ENCODE measurements at regions not wholly inside any gene's neighbourhood (a gene's known extent, or its start where the extent isn't known, plus 50 kb on each side); places are given as distances from the start of the nearest gene placed in this dataset.

GRCh38 chr6:27052731-27053082, 194.8 kb upstream of the PRSS16 start (continued):
- TF ChIP-seq, protein P1, sequence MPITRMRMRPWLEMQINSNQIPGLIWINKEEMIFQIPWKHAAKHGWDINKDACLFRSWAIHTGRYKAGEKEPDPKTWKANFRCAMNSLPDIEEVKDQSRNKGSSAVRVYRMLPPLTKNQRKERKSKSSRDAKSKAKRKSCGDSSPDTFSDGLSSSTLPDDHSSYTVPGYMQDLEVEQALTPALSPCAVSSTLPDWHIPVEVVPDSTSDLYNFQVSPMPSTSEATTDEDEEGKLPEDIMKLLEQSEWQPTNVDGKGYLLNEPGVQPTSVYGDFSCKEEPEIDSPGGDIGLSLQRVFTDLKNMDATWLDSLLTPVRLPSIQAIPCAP (CRISPR knock-in tag; IDR thresholded peaks at IDR 0.05): no peak
- TF ChIP-seq, protein P2, sequence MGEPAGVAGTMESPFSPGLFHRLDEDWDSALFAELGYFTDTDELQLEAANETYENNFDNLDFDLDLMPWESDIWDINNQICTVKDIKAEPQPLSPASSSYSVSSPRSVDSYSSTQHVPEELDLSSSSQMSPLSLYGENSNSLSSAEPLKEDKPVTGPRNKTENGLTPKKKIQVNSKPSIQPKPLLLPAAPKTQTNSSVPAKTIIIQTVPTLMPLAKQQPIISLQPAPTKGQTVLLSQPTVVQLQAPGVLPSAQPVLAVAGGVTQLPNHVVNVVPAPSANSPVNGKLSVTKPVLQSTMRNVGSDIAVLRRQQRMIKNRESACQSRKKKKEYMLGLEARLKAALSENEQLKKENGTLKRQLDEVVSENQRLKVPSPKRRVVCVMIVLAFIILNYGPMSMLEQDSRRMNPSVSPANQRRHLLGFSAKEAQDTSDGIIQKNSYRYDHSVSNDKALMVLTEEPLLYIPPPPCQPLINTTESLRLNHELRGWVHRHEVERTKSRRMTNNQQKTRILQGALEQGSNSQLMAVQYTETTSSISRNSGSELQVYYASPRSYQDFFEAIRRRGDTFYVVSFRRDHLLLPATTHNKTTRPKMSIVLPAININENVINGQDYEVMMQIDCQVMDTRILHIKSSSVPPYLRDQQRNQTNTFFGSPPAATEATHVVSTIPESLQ (CRISPR knock-in tag; IDR thresholded peaks at IDR 0.05): no peak
- no peak for TF ChIP-seq EMX1 (CRISPR knock-in tag; IDR thresholded peaks at IDR 0.05)

DNA sequence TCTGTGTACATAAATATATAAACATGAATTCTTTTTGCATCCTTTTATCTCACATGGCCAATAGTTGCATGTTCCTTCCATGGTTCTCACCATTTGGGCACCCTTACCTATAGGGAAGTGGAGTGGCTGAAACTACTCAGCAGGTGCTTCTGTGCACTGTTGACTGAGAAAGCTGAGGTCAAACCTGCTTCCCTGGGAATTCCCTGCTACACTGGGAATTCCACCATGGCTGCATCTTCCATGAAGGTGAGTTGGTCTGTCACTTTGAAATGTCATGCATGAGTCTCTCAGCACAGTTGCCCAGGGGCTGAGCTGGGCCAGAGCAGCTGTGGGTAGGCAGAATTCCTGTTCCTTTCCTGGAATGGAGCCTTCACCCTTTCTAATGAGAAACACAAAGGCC, 193.8 kb upstream of the PRSS16 start:
- TF ChIP-seq ZNF219 (CRISPR knock-in tag; IDR thresholded peaks at IDR 0.05; ENCODE audit: borderline replicate concordance) (no peak), KAT7 (CRISPR knock-in tag; IDR thresholded peaks at IDR 0.05; ENCODE audit: borderline replicate concordance) (no peak), RORB (CRISPR knock-in tag; IDR thresholded peaks at IDR 0.05) (no peak), ELF4 (CRISPR knock-in tag; IDR thresholded peaks at IDR 0.05; ENCODE audit: low read depth) (no peak), USF2 (CRISPR knock-in tag; IDR thresholded peaks at IDR 0.05) (no peak), IRF2 (CRISPR knock-in tag; IDR thresholded peaks at IDR 0.05; ENCODE audit: borderline replicate concordance, low read depth) (no peak)
- TF ChIP-seq, protein P3, sequence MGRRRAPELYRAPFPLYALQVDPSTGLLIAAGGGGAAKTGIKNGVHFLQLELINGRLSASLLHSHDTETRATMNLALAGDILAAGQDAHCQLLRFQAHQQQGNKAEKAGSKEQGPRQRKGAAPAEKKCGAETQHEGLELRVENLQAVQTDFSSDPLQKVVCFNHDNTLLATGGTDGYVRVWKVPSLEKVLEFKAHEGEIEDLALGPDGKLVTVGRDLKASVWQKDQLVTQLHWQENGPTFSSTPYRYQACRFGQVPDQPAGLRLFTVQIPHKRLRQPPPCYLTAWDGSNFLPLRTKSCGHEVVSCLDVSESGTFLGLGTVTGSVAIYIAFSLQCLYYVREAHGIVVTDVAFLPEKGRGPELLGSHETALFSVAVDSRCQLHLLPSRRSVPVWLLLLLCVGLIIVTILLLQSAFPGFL (CRISPR knock-in tag; IDR thresholded peaks at IDR 0.05; ENCODE audit: borderline replicate concordance): no peak
- H3K9me3 Mint-ChIP-seq: no peaks in the 10 kb centered on the region
- DNase-seq (ENCODE audit: low spot score): no peak
- H3K36me3 Mint-ChIP-seq: no peaks in the 10 kb centered on the region
- H3K27ac Mint-ChIP-seq: no peak overlapping the region
- no peak overlapping the region for H3K4me3 Mint-ChIP-seq
- H3K27me3 Mint-ChIP-seq (ENCODE audit: low read depth): 0 out of 2 replicates have a peak, but pooled peaks cover 6% of the 10 kb centered on the region
- ATAC-seq: no peak
- ChIA-PET CTCF (no interaction called here), POLR2A (no interaction called here)
- peaks cover 8% of the 10 kb centered on the region for H3K4me1 Mint-ChIP-seq

- no peak for DNase-seq (ENCODE audit: low spot score)
- ChIA-PET CTCF (no interaction called here), POLR2A (no interaction called here)
- H3K9me3 Mint-ChIP-seq: no peaks in the 10 kb centered on the region
- H3K27ac Mint-ChIP-seq: no peak overlapping the region
- 0 out of 2 replicates have a peak, but pooled peaks cover 6% of the 10 kb centered on the region for H3K27me3 Mint-ChIP-seq (ENCODE audit: low read depth)
- H3K4me1 Mint-ChIP-seq: peaks cover 2% of the 10 kb centered on the region; the same call in 1 of the 2 replicates
- TF ChIP-seq OVOL2 (CRISPR knock-in tag; IDR thresholded peaks at IDR 0.05; ENCODE audit: borderline replicate concordance) (no peak), EMX1 (CRISPR knock-in tag; IDR thresholded peaks at IDR 0.05) (no peak), TEAD1 (CRISPR knock-in tag; IDR thresholded peaks at IDR 0.05) (no peak), ESRRA (CRISPR knock-in tag; IDR thresholded peaks at IDR 0.05; ENCODE audit: borderline replicate concordance) (no peak), MXD4 (CRISPR knock-in tag; IDR thresholded peaks at IDR 0.05; ENCODE audit: borderline replicate concordance) (no peak), PRRX2 (CRISPR knock-in tag; IDR thresholded peaks at IDR 0.05) (no peak), FOXJ3 (CRISPR knock-in tag; IDR thresholded peaks at IDR 0.05; ENCODE audit: borderline replicate concordance) (no peak), SMAD3 (CRISPR knock-in tag; IDR thresholded peaks at IDR 0.05; ENCODE audit: borderline replicate concordance) (no peak), RELA (CRISPR knock-in tag; IDR thresholded peaks at IDR 0.05; ENCODE audit: borderline replicate concordance) (no peak), ZNF232 (CRISPR knock-in tag; IDR thresholded peaks at IDR 0.05) (no peak), NFYB (CRISPR knock-in tag; conservative IDR thresholded peaks at IDR 0.05; ENCODE audit: low read depth) (no peak), ZNF396 (CRISPR knock-in tag; IDR thresholded peaks at IDR 0.05; ENCODE audit: borderline replicate concordance) (no peak)
- TF ChIP-seq, protein P4, sequence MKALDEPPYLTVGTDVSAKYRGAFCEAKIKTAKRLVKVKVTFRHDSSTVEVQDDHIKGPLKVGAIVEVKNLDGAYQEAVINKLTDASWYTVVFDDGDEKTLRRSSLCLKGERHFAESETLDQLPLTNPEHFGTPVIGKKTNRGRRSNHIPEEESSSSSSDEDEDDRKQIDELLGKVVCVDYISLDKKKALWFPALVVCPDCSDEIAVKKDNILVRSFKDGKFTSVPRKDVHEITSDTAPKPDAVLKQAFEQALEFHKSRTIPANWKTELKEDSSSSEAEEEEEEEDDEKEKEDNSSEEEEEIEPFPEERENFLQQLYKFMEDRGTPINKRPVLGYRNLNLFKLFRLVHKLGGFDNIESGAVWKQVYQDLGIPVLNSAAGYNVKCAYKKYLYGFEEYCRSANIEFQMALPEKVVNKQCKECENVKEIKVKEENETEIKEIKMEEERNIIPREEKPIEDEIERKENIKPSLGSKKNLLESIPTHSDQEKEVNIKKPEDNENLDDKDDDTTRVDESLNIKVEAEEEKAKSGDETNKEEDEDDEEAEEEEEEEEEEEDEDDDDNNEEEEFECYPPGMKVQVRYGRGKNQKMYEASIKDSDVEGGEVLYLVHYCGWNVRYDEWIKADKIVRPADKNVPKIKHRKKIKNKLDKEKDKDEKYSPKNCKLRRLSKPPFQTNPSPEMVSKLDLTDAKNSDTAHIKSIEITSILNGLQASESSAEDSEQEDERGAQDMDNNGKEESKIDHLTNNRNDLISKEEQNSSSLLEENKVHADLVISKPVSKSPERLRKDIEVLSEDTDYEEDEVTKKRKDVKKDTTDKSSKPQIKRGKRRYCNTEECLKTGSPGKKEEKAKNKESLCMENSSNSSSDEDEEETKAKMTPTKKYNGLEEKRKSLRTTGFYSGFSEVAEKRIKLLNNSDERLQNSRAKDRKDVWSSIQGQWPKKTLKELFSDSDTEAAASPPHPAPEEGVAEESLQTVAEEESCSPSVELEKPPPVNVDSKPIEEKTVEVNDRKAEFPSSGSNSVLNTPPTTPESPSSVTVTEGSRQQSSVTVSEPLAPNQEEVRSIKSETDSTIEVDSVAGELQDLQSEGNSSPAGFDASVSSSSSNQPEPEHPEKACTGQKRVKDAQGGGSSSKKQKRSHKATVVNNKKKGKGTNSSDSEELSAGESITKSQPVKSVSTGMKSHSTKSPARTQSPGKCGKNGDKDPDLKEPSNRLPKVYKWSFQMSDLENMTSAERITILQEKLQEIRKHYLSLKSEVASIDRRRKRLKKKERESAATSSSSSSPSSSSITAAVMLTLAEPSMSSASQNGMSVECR (CRISPR knock-in tag; IDR thresholded peaks at IDR 0.05; ENCODE audit: borderline replicate concordance): no peak
- TF ChIP-seq, protein P5, sequence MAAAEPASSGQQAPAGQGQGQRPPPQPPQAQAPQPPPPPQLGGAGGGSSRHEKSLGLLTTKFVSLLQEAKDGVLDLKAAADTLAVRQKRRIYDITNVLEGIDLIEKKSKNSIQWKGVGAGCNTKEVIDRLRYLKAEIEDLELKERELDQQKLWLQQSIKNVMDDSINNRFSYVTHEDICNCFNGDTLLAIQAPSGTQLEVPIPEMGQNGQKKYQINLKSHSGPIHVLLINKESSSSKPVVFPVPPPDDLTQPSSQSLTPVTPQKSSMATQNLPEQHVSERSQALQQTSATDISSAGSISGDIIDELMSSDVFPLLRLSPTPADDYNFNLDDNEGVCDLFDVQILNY (CRISPR knock-in tag; IDR thresholded peaks at IDR 0.05): no peak
- TF ChIP-seq, protein P3 (CRISPR knock-in tag; IDR thresholded peaks at IDR 0.05; ENCODE audit: borderline replicate concordance): no peak
- no peak for ATAC-seq
- no peak overlapping the region for H3K4me3 Mint-ChIP-seq
- H3K36me3 Mint-ChIP-seq: no peaks in the 10 kb centered on the region
Measured at GRCh38 chr6:27056615-27057014, 190.9 kb upstream of the PRSS16 start.

Data from WTC11 (cell line).